ENCODE measurements at regions not wholly inside any gene's neighbourhood (a gene's known extent, or its start where the extent isn't known, plus 50 kb on each side); places are given as distances from the start of the nearest gene placed in this dataset.

- H3K36me3 ChIP-seq, result no peaks in the 10 kb centered on the region
- no peaks in the 10 kb centered on the region for H3K27me3 ChIP-seq (replicated peaks; ENCODE audit: insufficient read depth)
- no peak overlapping the region for H3K27ac ChIP-seq
- H3K4me1 ChIP-seq (ENCODE audit: control insufficient read depth in 1 of 2, low read depth in 2 of 2), result no peaks in the 10 kb centered on the region
- no peaks in the 10 kb centered on the region for H3K9me3 ChIP-seq
- TF ChIP-seq, protein P1, sequence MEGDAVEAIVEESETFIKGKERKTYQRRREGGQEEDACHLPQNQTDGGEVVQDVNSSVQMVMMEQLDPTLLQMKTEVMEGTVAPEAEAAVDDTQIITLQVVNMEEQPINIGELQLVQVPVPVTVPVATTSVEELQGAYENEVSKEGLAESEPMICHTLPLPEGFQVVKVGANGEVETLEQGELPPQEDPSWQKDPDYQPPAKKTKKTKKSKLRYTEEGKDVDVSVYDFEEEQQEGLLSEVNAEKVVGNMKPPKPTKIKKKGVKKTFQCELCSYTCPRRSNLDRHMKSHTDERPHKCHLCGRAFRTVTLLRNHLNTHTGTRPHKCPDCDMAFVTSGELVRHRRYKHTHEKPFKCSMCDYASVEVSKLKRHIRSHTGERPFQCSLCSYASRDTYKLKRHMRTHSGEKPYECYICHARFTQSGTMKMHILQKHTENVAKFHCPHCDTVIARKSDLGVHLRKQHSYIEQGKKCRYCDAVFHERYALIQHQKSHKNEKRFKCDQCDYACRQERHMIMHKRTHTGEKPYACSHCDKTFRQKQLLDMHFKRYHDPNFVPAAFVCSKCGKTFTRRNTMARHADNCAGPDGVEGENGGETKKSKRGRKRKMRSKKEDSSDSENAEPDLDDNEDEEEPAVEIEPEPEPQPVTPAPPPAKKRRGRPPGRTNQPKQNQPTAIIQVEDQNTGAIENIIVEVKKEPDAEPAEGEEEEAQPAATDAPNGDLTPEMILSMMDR (IDR thresholded peaks at IDR 0.05), result no peak
- H3K4me3 ChIP-seq, result no peak overlapping the region
- ATAC-seq (ENCODE audit: insufficient number of reproducible peaks, low FRiP score, low read depth) (no peak), DNase-seq (ENCODE audit: low spot score) (no peak)
These were observed 69.8 kb upstream of the NKX2-2 start for GRCh38 chr20:21583486-21584168.

DNA sequence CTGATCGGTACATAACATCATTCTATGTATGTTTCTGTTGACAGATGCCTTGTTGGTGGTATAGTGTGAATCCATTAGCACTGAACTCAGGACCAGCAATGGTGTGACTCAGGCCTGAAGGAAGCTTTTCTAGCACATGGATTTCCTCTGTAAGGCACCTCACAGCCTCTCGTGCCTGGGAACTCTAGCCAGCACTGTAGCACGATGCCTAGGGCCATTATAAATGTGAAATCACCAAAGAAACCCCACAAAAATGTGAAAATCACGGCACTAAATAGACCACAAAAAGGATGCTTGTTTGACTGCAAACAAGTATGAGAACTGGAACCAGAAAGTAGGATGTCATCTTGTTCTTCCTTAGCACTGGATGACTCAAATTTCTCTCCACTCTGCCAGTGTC lies 63.7 kb upstream of the NKX2-2 start:
- Histone ChIP-seq H3K4me1 (ENCODE audit: control insufficient read depth in 1 of 2, low read depth in 2 of 2) (no peaks in the 10 kb centered on the region), H3K4me3 (no peak overlapping the region), H3K9me3 (no peaks in the 10 kb centered on the region), H3K27me3 (replicated peaks; ENCODE audit: insufficient read depth) (no peaks in the 10 kb centered on the region), H3K36me3 (no peaks in the 10 kb centered on the region), H3K27ac (no peak overlapping the region)
- DNase-seq (ENCODE audit: low spot score) (no peak), ATAC-seq (ENCODE audit: insufficient number of reproducible peaks, low FRiP score, low read depth) (no peak)
- TF ChIP-seq, protein P1 (IDR thresholded peaks at IDR 0.05), result no peak

DNA sequence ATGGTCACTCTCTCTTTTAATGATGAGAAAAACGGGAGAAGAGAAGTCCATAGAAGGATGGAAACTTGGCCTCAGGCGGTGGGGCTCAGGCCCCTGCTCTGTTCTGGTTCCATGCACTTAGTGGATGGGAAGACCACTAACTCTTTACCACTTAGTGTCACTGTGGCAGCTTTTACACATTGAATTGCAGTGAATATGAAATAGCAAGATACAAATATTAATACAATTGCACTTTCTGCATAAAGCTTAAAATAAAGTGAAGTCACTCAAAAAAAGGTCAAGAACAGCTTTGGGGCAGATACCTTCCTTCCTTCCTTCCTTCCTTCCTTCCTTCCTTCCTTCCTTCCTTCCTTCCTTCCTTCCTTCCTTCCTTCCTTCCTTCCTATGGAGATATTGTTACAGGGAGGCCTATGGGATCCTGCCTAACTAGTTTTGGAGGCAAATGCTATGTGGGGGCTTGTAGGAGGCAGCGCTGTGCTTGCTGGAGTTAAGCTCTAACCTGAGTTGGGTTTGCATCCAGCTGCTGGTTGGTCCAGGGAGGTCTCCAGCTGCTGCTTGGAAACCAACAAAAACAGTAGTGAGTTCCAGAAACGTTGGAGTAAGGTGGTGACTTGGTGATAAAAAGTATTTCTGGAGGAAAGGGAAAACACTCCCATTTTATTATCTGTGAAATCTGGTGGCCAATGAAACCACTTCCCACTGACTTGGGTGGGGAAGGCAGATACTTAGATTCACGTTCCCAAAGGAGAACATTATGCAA lies 62.3 kb upstream of the NKX2-2 start:
- no peaks in the 10 kb centered on the region for H3K9me3 ChIP-seq
- H3K4me3 ChIP-seq, result no peak overlapping the region
- no peaks in the 10 kb centered on the region for H3K27me3 ChIP-seq (replicated peaks; ENCODE audit: insufficient read depth)
- no peaks in the 10 kb centered on the region for H3K36me3 ChIP-seq
- DNase-seq (ENCODE audit: low spot score), result no peak
- TF ChIP-seq, protein P1 (IDR thresholded peaks at IDR 0.05), result no peak
- H3K27ac ChIP-seq, result no peak overlapping the region
- no peak for ATAC-seq (ENCODE audit: insufficient number of reproducible peaks, low FRiP score, low read depth)
- H3K4me1 ChIP-seq (ENCODE audit: control insufficient read depth in 1 of 2, low read depth in 2 of 2), result no peaks in the 10 kb centered on the region

DNA sequence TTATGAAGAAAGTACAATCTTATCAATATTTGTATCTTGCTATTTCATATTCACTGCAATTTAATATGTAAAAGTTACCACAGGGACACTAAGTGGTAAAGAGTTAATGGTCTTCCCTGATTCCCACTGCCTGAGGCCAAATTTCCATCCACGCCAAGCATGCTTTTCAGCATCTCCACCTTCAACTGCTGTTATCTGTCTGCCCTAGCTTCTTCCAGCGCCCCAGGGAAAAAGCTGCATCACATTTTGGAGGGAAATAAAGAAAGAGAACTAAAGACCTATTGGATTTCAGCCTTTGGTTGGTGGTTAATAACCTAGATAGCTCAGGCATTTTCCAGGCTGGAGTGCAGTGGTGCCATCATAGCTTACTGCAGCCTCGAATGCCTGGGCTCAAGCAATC lies 61.3 kb upstream of the NKX2-2 start:
- TF ChIP-seq, protein P1 (IDR thresholded peaks at IDR 0.05), result no peak
- Histone ChIP-seq H3K4me3 (no peak overlapping the region), H3K4me1 (ENCODE audit: control insufficient read depth in 1 of 2, low read depth in 2 of 2) (no peaks in the 10 kb centered on the region), H3K27ac (no peak overlapping the region), H3K27me3 (replicated peaks; ENCODE audit: insufficient read depth) (no peaks in the 10 kb centered on the region), H3K9me3 (no peaks in the 10 kb centered on the region), H3K36me3 (no peaks in the 10 kb centered on the region)
- no peak for ATAC-seq (ENCODE audit: insufficient number of reproducible peaks, low FRiP score, low read depth)
- no peak for DNase-seq (ENCODE audit: low spot score)

DNA sequence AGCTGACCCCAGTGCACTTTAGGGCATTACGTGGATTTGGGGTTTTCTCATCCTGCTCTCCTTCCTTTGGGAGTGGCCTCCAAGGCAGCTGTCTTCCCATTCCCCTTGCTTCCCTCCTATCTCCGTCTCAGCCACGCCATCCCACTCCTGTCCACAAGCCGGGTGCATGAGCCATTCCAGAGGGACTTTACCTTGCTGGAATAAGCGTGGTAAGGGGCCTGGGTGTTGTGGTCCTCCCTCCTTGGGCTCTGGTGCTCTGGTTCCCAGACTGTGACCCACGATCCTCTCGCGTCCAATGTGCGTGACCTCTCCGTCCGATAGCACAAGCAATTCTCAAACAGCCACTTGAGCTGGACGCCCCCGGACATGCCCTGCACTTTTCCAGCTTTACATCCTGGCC lies 60.6 kb upstream of the NKX2-2 start:
- H3K9me3 ChIP-seq, result no peaks in the 10 kb centered on the region
- no peak for ATAC-seq (ENCODE audit: insufficient number of reproducible peaks, low FRiP score, low read depth)
- no peak overlapping the region for H3K4me3 ChIP-seq
- no peaks in the 10 kb centered on the region for H3K27me3 ChIP-seq (replicated peaks; ENCODE audit: insufficient read depth)
- no peak overlapping the region for H3K27ac ChIP-seq
- H3K36me3 ChIP-seq, result no peaks in the 10 kb centered on the region
- H3K4me1 ChIP-seq (ENCODE audit: control insufficient read depth in 1 of 2, low read depth in 2 of 2), result no peaks in the 10 kb centered on the region
- TF ChIP-seq, protein P1 (IDR thresholded peaks at IDR 0.05), result no peak
- no peak for DNase-seq (ENCODE audit: low spot score)

All from thoracic aorta (tissue), 2 donors.